Body of pancreas (tissue), 4 donors: ENCODE measurements at regions not wholly inside any gene's neighbourhood (a gene's known extent, or its start where the extent isn't known, plus 50 kb on each side); places are given as distances from the start of the nearest gene placed in this dataset.

ENCODE experiments used
- CTCF ChIP-seq, 7 experiments: fragments of 450-650 bp in 4 of 7; fragments of 200-600 bp in 3 of 7; sonication (generic) in 3 of 7; IDR thresholded peaks; one replicate each; pipeline ENCODE4 v1.5.1; 2016 to 2019; ENCODE audit warnings: antibody characterized with exemption in 7 of 7
- POLR2A ChIP-seq, 3 donors: fragments of 450-650 bp; IDR thresholded peaks; one replicate each; pipeline ENCODE4 v1.6.1; 2016; ENCODE audit warnings: antibody characterized with exemption in 3 of 3, mild to moderate bottlenecking in 2 of 3

GRCh38 chr12:94862421-94862820, 141.1 kb downstream of the NDUFA12 start:
- TF ChIP-seq CTCF (IDR thresholded peaks at IDR 0.05) (no peak), POLR2A (IDR thresholded peaks at IDR 0.05) (no peak)
